RWPE1 (cell line): ENCODE measurements at regions not wholly inside any gene's neighbourhood (a gene's known extent, or its start where the extent isn't known, plus 50 kb on each side); places are given as distances from the start of the nearest gene placed in this dataset.

Source experiments
- CTCF ChIA-PET: fragments of 350-600 bp; sonication (Branson Sonifier 250); formaldehyde crosslinking; extraction: SDS; loops from one replicate; lab custom pipeline; 2021; lab: Yijun Ruan, JAX
- POLR2A ChIA-PET: fragments of 400-600 bp; formaldehyde crosslinking; extraction: SDS; loops from one replicate; lab custom pipeline; 2020; ENCODE audit warnings: antibody characterized with exemption; ENCODE audit not compliant: low non-redundant PET; lab: Yijun Ruan, JAX
- DNase-seq: peaks from one replicate; pipeline ENCODE4 v3.0.0; 2012; ENCODE audit warnings: low spot score
- H3K27ac ChIP-seq: fragments of 450-650 bp; 2 replicates; pipeline ENCODE4 v1.5.1; 2017
- TF ChIP-seq, protein P1 (sequence below): fragments of 450-650 bp; conservative IDR thresholded peaks from 2 replicates; pipeline ENCODE4 v1.5.1; 2017; ENCODE audit warnings: low read depth, mild to moderate bottlenecking

DNA sequence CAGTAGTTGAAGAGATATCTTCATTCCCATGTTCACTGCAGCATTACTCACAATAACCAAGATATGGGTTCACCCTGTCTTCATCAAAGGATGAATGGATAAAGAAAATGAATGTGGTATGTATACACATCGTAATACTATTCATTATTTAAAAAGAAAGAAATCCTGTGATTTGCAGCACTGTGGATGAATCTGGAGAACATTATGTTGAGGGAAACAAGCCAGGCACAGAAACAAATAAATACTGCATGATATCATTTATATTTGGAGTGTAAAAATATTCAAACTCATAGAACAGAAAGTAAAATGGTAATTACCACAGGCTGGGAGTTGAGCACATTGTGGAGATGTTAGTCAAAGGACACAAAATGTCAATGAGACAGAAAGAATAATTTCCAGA lies 977.2 kb downstream of the AMY1C start:
- H3K27ac ChIP-seq = no peak overlapping the region
- POLR2A ChIA-PET = no interaction called here
- TF ChIP-seq, protein P1, sequence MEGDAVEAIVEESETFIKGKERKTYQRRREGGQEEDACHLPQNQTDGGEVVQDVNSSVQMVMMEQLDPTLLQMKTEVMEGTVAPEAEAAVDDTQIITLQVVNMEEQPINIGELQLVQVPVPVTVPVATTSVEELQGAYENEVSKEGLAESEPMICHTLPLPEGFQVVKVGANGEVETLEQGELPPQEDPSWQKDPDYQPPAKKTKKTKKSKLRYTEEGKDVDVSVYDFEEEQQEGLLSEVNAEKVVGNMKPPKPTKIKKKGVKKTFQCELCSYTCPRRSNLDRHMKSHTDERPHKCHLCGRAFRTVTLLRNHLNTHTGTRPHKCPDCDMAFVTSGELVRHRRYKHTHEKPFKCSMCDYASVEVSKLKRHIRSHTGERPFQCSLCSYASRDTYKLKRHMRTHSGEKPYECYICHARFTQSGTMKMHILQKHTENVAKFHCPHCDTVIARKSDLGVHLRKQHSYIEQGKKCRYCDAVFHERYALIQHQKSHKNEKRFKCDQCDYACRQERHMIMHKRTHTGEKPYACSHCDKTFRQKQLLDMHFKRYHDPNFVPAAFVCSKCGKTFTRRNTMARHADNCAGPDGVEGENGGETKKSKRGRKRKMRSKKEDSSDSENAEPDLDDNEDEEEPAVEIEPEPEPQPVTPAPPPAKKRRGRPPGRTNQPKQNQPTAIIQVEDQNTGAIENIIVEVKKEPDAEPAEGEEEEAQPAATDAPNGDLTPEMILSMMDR = no peak
- no peak for DNase-seq
- CTCF ChIA-PET = no interaction called here

DNA sequence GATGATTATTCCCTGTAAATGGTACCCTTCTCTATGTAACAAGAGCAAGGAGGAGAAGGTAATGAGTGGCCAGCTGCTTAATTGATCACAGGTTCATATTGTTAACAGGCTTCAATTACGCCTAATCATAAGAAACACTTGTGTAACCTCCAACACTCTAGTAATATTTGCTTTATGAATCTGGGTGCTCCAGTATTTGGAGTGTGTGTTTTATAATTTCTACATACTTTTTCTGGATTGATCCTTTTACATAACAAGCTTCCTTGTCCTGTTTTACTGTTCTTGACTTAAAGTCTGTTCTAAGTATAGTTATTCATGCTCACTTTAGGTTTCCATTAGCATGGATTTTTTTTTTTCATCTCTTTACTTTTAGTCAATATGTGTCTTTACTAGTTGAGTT lies 984.2 kb downstream of the AMY1C start:
- TF ChIP-seq, protein P1 = no peak
- POLR2A ChIA-PET = no interaction called here
- CTCF ChIA-PET = interaction anchor here (0.6 kb wide), 1 partner anchor 110 kb away, joined by 5 read pairs; no protein-coding TSS in a partner anchor
- no peak for DNase-seq
- H3K27ac ChIP-seq = no peak overlapping the region

DNA sequence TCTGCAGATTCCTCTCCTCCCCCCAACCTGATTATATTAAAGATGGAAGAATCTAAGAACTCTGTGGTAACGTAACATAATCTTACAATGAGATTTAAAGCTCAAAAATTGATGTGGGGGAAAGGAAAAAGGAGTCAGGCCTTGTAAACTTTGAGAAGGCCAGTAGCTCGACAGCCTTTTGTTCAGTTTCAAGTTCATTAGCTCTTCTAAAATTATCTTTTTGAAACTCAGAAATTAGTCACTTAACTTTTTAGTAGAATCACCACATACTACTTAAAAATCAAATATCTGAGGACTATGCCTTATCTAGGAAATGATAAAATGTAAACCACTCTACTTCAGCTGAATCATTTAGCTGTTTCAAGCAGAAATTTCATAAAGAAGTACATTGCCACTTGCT lies 996.2 kb downstream of the AMY1C start:
- DNase-seq = no peak
- no peak overlapping the region for H3K27ac ChIP-seq
- CTCF ChIA-PET = no interaction called here
- TF ChIP-seq, protein P1 = no peak
- POLR2A ChIA-PET = no interaction called here

DNA sequence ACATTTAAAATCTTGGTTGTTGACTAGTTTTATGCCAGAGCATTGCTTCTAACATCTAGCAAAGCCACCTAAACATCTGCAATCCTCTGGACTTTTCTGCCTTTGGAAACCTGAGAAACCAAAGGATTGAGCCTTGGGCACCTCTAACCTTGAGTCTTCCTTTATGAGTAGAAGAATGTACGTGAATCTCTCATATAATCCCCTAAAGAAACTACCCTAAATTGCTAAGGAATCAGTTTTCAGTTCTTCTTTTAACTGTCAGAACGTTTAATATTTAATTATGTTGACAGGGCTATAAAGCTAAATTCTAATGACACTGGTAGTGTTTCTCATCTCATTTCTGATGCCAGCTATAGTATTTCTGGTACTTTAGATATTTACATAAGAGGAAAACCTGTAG lies 997.3 kb downstream of the AMY1C start:
- ChIA-PET CTCF (no interaction called here), POLR2A (no interaction called here)
- TF ChIP-seq, protein P1 = no peak
- no peak for DNase-seq
- H3K27ac ChIP-seq = no peak overlapping the region

DNA sequence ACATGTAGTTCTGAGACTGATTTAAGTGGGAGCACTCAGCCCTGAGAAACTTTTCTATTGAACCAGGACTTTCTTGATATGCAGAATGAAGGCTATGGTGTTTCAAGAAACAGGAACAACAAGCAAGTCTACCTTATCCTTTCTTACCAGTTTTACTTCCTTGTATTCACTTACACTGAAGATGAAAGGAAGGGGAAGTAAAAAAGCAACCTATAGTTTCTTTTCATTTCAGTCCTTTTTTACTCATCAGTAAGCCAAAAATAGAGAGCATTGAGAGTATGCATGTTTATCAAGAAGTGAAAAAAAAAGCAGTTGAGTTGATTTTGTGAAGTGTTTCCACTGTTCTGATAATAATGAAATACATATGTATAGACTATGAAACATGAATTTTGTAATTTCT lies 1010.3 kb downstream of the AMY1C start:
- ChIA-PET POLR2A (no interaction called here), CTCF (no interaction called here)
- TF ChIP-seq, protein P1 = no peak
- no peak for DNase-seq
- H3K27ac ChIP-seq = no peak overlapping the region

DNA sequence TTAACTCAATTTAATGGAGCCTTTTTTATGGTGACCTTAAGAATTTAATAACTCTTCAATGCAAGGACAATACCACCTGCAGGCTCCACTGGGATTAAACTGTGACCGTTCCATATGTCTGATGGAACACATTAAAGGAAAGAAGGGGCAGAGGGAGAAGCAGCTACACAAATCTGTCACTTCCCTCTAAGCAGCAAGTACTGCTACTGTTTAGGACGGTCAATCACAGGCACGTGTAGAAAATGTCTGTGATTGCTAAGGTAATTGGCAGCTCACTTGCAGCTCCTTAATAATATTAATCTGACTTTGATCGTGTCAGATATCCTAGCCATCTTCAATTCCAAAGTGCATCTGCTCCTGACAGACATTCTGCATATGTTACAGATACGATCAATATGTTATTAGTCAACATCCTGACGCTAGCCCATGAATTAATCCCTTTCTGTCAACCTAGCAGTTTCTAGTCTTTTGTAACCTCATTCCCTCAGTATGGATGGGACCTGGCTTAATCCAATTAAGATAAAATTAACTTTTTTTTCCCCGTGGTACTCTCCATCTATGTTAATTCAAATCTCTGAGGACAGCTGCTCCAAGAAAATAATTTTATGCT lies 1012.4 kb downstream of the AMY1C start:
- no peak for DNase-seq
- ChIA-PET CTCF (no interaction called here), POLR2A (no interaction called here)
- no peak overlapping the region for H3K27ac ChIP-seq
- TF ChIP-seq, protein P1 = no peak

DNA sequence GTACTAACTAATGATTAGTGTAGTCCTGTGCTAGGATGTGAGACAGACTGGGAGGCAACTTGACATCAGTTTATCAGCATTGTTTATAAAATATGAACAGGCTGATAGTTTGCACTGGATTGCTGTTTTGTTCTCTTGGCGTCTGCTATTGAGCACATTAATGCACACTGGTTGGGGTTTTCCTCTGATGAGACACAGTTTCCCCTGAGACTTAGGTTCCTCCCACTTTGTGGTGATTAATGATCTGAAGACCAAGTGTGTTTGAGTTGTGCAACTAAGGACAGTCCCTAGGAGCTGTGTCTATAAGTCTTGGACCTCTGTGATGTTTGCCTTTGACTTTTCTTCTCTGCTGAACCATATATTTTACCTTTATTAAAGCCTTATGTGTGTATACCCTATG lies 1015.4 kb downstream of the AMY1C start:
- TF ChIP-seq, protein P1 = no peak
- CTCF ChIA-PET = no interaction called here
- no peak overlapping the region for H3K27ac ChIP-seq
- DNase-seq = no peak
- POLR2A ChIA-PET = no interaction called here
